ENCODE measurements at regions not wholly inside any gene's neighbourhood (a gene's known extent, or its start where the extent isn't known, plus 50 kb on each side); places are given as distances from the start of the nearest gene placed in this dataset.

DNA sequence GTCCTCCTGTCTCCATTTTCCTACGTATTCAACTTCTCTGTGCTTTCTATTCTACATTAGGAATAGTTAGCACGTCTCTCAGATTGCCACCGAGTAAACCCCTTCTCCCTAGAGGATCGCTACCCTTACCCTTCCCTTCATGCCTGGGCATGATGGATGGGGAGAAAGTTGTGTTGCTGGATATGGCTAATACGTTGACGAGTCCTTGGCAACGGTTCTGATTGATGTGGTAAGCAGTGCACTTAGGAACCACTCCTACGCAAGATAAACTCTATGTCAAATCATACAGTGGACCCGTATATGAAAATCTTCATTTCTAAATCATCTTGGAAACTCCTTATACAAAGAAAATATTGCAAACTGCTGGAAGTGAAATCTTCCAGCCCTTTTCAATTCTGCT lies 224.5 kb downstream of the EFNB2 start:
- TF ChIP-seq, protein P1, sequence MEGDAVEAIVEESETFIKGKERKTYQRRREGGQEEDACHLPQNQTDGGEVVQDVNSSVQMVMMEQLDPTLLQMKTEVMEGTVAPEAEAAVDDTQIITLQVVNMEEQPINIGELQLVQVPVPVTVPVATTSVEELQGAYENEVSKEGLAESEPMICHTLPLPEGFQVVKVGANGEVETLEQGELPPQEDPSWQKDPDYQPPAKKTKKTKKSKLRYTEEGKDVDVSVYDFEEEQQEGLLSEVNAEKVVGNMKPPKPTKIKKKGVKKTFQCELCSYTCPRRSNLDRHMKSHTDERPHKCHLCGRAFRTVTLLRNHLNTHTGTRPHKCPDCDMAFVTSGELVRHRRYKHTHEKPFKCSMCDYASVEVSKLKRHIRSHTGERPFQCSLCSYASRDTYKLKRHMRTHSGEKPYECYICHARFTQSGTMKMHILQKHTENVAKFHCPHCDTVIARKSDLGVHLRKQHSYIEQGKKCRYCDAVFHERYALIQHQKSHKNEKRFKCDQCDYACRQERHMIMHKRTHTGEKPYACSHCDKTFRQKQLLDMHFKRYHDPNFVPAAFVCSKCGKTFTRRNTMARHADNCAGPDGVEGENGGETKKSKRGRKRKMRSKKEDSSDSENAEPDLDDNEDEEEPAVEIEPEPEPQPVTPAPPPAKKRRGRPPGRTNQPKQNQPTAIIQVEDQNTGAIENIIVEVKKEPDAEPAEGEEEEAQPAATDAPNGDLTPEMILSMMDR (conservative IDR thresholded peaks at IDR 0.05; ENCODE audit: low read depth, low read length): no peak
- TF ChIP-seq RFX5 (IDR thresholded peaks at IDR 0.05; ENCODE audit: low read depth, low read length) (no peak), MXI1 (IDR thresholded peaks at IDR 0.05; ENCODE audit: borderline replicate concordance, low read depth, low read length) (no peak), CEBPB (IDR thresholded peaks at IDR 0.05; ENCODE audit: low read depth, low read length) (no peak)

Data from IMR-90 (cell line).